ENCODE measurements at regions not wholly inside any gene's neighbourhood (a gene's known extent, or its start where the extent isn't known, plus 50 kb on each side); places are given as distances from the start of the nearest gene placed in this dataset.

- CTCF ChIA-PET, result no interaction called here
- no TSS peak for BruUV-seq (replicated peaks)
- DNase-seq (ENCODE audit: low read depth, low spot score), result no peak
- TF ChIP-seq JUN (IDR thresholded peaks at IDR 0.05; ENCODE audit: borderline replicate concordance, insufficient read depth, insufficient read length, low read depth), result no peak
- TF ChIP-seq MYC (IDR thresholded peaks at IDR 0.05; ENCODE audit: low read depth, low read length), result no peak
- no peak for TF ChIP-seq CTCF (IDR thresholded peaks at IDR 0.05; ENCODE audit: extremely low read depth in 1 of 2, insufficient read depth in 1 of 2, low read depth in 1 of 2, low read length in 2 of 2)
- no peak for TF ChIP-seq POLR2AphosphoS5 (IDR thresholded peaks at IDR 0.05; ENCODE audit: insufficient read depth, low read depth, low read length)
- TF ChIP-seq GATA2 (IDR thresholded peaks at IDR 0.05; ENCODE audit: insufficient read depth, insufficient read length, low read depth, low read length), result no peak
- TF ChIP-seq POLR2A (IDR thresholded peaks at IDR 0.05; ENCODE audit: low read depth, low read length), result no peak
- no peak for TF ChIP-seq EZH2 (IDR thresholded peaks at IDR 0.05; ENCODE audit: borderline replicate concordance, low read depth, low read length, severe bottlenecking)
- no peak for TF ChIP-seq FOS (IDR thresholded peaks at IDR 0.05; ENCODE audit: borderline replicate concordance, insufficient read depth, low read length)
- H3K9me3 ChIP-seq (replicated peaks; ENCODE audit: control insufficient read depth, insufficient read depth, low read length), result peaks cover 8% of the 10 kb centered on the region
- H3K4me1 ChIP-seq (ENCODE audit: control insufficient read depth, extremely low read depth, insufficient read depth, low read length), result no peaks in the 10 kb centered on the region
- H3K4me3 ChIP-seq (replicated peaks in 1 of 3; ENCODE audit: insufficient read depth in 1 of 3, low read depth in 1 of 3, low read length in 3 of 3), result no peak overlapping the region
- dilution Hi-C loops (cut with MboI; ENCODE audit: extremely low pct_ligation_motif_present, low sequenced_read_pairs), result no loop called here
- H3K79me2 ChIP-seq (ENCODE audit: control insufficient read depth, insufficient read depth, low read length), result no peaks in the 10 kb centered on the region
- H3K9ac ChIP-seq (replicated peaks; ENCODE audit: extremely low read depth, insufficient read depth, low read length), result no peak overlapping the region
- no peaks in the 10 kb centered on the region for H3K36me3 ChIP-seq (ENCODE audit: control insufficient read depth in 2 of 2, extremely low read depth in 1 of 2, insufficient read depth in 2 of 2, low read length in 2 of 2)
- H3K9me1 ChIP-seq (replicated peaks; ENCODE audit: control insufficient read depth, extremely low read depth, insufficient read depth, low read length), result no peaks in the 10 kb centered on the region
- no peak overlapping the region for H3K4me2 ChIP-seq (ENCODE audit: insufficient read depth, low read length)
- H4K20me1 ChIP-seq (replicated peaks; ENCODE audit: control insufficient read depth, extremely low read depth, insufficient read depth, low read length), result no peaks in the 10 kb centered on the region
- no peak for FAIRE-seq
- no peak overlapping the region for H2AFZ ChIP-seq (ENCODE audit: low read depth, low read length)
- intact Hi-C loops (cut with micrococcal nuclease), result no loop called here
- H3K27me3 ChIP-seq (ENCODE audit: control insufficient read depth in 2 of 2, insufficient read depth in 2 of 2, low read length in 2 of 2), result no peaks in the 10 kb centered on the region
- POLR2A ChIA-PET, result no interaction called here
- H3K27ac ChIP-seq (ENCODE audit: insufficient read depth, low read depth, low read length), result no peak overlapping the region
These were observed 73.3 kb downstream of the OLFM4 start for GRCh38 chr13:53101883-53102282.
